Activated CD4-positive, alpha-beta T cell treated with anti-CD3 and anti-CD28 coated beads, Interleukin-2, amount 50 U/mL, for 16 hours (primary cell): ENCODE measurements at regions not wholly inside any gene's neighbourhood (a gene's known extent, or its start where the extent isn't known, plus 50 kb on each side); places are given as distances from the start of the nearest gene placed in this dataset.

ENCODE experiments used
- DNase-seq: peaks from one replicate; pipeline ENCODE4 v3.0.0-alpha.2; 2020

- no peak for DNase-seq
These were observed 103.9 kb upstream of the CCDC190 start for GRCh38 chr1:162964901-162965300.

DNA sequence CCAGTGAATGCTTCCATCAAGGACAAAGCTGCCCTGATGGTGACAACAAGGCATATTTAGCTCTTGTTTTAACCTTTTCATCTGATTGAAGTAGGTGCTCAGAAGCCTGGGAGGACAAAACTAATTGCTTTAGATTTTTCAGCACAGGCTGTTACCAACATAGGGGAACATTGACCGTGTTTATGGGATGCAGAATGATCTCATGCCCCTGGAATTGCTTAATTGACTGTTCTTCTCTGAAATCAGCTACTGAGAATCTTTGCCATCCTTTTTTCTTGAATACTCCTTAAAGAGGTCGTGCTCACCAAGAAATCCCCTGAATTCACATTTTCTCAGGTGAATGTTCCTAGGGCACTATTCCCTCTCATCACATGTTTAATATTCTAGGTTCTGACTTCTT lies 95.9 kb upstream of the CCDC190 start:
- no peak for DNase-seq

DNA sequence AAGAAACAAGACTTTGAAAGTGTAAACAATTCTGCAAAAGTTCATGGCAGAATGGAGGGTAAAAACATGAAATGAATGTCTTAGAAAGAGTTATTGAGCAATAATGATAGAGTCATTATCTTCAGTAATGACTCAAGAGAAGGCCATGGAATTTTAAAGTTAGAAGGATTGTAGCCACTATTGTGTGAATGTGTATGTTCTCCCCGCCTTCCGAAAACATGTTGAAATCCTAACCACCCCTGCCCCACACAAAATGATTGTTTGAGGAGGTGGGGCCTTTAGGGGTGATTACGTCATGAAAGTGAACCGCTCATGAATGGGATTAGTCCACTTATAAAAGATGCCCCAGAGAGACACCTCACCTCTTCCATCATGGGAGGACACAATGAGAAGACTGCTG lies 93.8 kb upstream of the CCDC190 start:
- no peak for DNase-seq

- no peak for DNase-seq
These were observed 92.0 kb upstream of the CCDC190 start for GRCh38 chr1:162952956-162953355.

GRCh38 chr1:162951553-162952315 lies 90.8 kb upstream of the CCDC190 start:
- peak; percentile 37 for DNase-seq

GRCh38 chr1:162950187-162950586 lies 89.2 kb upstream of the CCDC190 start:
- DNase-seq = no peak

DNA sequence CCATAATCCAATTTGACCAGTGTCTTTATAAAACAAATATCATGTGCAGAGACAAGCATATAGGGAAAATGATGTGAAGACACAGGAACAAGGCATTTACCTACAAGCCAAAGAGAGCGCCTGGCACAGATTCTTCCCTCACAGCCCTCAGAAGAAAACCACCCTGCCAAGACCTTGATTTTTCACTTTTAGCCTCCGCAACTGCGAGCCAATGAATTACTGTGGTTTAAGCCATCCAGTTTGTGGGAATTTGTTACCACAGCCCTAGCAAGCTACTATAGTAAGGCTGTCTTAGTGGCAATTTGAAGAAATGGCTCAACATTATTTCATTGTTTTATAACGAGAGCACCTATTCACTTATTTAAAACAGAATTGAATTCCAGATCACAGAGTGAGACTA lies 85.7 kb upstream of the CCDC190 start:
- DNase-seq = no peak

DNA sequence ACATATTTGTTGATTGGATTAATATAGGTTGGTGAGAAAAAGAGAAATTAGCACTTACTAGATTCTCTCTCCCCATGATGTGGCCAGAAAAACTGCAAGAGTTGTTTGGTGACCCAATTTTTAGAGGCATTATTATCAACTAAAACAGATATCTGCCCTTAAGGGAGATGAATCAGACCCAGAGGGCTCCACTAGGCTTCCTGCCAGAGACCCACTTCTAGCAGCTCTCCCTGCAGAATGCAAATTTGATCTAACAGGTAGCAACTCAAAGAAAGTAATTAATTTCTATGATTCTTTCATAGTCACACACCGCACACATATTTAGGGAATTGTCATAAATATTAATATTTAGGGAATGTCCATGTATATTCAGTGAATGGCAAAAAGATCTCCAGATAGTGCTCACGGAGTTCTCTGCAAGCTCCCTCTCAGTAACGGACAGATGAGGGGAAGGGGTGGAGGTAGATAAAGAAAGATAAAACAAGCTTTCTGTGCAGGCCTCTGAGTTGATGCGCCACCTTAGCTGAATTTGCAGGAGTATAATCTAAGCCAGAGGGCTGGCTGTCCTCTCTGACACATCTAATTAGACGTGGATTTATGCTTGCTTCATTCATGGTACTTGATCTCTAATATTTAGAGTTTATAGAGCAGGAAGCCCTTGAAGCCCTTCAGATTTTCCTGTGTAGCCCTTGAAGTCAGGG lies 84.1 kb upstream of the CCDC190 start:
- no peak for DNase-seq

DNA sequence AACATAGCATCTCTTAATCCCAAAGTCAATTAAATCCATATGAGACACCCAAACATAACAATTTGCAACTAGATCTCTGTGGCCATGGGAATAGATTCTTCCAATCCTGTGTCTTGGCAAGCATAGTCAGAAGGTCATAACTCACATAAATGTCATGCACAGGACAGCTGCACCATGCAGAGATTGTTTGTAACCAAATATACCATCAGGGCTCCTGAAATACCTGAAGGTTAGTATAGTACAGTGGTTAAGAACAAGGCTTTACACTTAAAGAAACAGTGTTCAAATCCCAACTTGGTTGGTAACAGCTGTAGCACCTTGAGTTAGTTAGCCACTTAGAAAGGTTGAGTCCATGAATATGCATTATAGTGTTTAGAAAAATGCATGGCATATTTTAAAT lies 82.6 kb upstream of the CCDC190 start:
- no peak for DNase-seq

- no peak for DNase-seq
These were observed 82.1 kb upstream of the CCDC190 start for GRCh38 chr1:162942916-162943559.

- no peak for DNase-seq
These were observed 80.0 kb upstream of the CCDC190 start for GRCh38 chr1:162941024-162941423.

- DNase-seq = no peak
These were observed 78.1 kb upstream of the CCDC190 start for GRCh38 chr1:162939035-162939434.

DNA sequence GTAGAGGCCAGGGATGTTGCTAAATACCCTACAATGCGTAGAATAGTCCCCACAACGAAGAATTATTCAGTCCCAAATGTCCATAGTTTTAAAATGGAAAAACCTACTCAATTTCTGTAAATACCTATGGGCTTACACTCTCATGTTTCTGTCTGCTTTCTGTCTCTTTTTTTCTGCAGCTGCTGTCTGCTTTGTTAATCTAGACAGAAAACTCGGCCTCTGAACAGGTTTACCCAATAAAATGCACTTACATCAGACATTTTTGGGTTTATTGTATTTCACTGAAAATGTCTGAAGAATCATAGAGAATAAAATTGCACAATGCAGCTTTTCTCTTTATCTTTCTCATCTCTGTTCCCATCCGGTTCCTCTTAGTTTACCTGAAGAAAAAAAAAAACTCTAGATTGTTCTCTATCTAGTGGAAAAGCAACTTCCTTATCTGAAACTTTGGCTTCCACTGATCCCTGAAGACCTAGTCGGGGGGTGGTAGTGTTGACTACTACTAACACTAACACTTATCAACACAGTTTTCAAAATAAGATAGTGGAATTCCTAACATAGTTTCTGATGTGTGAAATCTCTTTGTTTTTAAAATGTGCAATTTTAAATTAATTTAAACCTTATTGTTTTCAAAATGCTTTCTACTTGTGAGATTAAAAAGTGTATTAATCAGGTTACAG lies 76.9 kb upstream of the CCDC190 start:
- no peak for DNase-seq

GRCh38 chr1:162930976-162931560 lies 70.1 kb upstream of the CCDC190 start:
- DNase-seq = no peak

DNA sequence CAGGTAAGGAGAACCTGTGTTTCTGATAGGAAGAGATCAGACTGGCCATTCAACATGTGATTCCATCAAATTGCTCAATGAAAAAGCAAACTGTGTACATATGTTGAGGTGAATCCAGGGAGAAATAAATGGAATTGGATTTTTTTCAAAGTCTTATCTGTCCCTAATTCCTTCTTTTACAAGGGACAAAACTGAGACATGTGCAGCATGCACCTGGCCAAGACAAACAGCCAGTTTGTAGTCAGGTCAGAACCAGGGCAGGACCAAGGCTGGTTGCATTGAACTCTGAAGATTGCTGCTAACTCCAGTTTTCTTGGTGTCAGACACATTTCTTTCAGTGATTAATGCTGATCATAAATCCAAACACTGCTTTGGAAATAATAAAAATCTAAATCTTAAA lies 69.6 kb upstream of the CCDC190 start:
- no peak for DNase-seq

- DNase-seq = no peak
These were observed 68.2 kb upstream of the CCDC190 start for GRCh38 chr1:162929177-162929576.

- DNase-seq = no peak
These were observed 67.2 kb upstream of the CCDC190 start for GRCh38 chr1:162928141-162928540.

DNA sequence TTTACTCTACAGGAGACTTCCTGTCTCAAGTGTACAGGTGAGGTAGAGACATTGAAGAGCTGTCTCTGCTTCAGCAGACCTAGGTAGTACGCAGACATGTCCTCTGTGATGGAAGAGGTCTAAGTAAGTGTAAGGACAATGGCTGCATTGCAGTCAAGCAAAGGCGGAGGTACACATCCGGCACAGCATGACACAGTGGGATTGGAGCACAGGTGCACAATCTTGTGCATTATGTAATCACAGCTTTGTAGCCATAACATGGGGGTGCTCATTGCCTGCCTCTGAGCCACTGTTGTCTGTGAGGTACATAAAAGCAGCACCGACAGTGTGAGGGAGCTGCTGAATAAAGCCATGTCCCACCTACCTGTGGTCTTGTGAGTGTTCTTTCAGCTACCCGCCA lies 66.4 kb upstream of the CCDC190 start:
- DNase-seq = no peak

GRCh38 chr1:162926906-162927305 lies 65.9 kb upstream of the CCDC190 start:
- no peak for DNase-seq

- DNase-seq = no peak
These were observed 63.2 kb upstream of the CCDC190 start for GRCh38 chr1:162924179-162924578.

- no peak for DNase-seq
These were observed 61.2 kb upstream of the CCDC190 start for GRCh38 chr1:162922201-162922600.

GRCh38 chr1:162921311-162921710 lies 60.3 kb upstream of the CCDC190 start:
- DNase-seq = no peak

GRCh38 chr1:162919034-162919433 lies 58.1 kb upstream of the CCDC190 start:
- DNase-seq = no peak
